SK-N-SH (cell line): ENCODE measurements at regions not wholly inside any gene's neighbourhood (a gene's known extent, or its start where the extent isn't known, plus 50 kb on each side); places are given as distances from the start of the nearest gene placed in this dataset.

Experiments
- CTCF ChIA-PET: fragments of 300-600, 350-600 bp; formaldehyde crosslinking; extraction: SDS; loops from one replicate; lab custom pipeline; 2021; lab: Yijun Ruan, JAX
- POLR2A ChIA-PET: fragments of 350-600 bp; sonication (Branson Sonifier 250); formaldehyde crosslinking; extraction: SDS; loops from one replicate; lab custom pipeline; 2020; ENCODE audit warnings: antibody characterized with exemption, inconsistent platforms; lab: Yijun Ruan, JAX
- DNase-seq: peaks from one replicate; pipeline ENCODE4 v3.0.0; 2012
- H2AFZ ChIP-seq: fragments of 200-600 bp; sonication (generic); 2 replicates; pipeline ENCODE4 v1.8.1; 2016; ENCODE audit warnings: antibody characterized with exemption, mild to moderate bottlenecking, low read depth
- H3F3A ChIP-seq: fragments of 200-600 bp; sonication (generic); replicated peaks from 2 replicates; pipeline ENCODE3; 2016; ENCODE audit warnings: antibody characterized with exemption, mild to moderate bottlenecking; ENCODE audit not compliant: insufficient read depth
- H3K27ac ChIP-seq, 2 experiments: fragments of 200-500 bp in 1 of 2; fragments of 200-600 bp in 1 of 2; sonication (Bioruptor generic) in 1 of 2; sonication (generic), shearing (Covaris generic) in 1 of 2; 2 replicates each; pipeline versions ENCODE4 v1.5.1 to v1.6.1; 2014 to 2016; ENCODE audit warnings: low read depth in 2 of 2, inconsistent platforms in 1 of 2, low read length in 1 of 2, mild to moderate bottlenecking in 1 of 2, mixed read lengths in 1 of 2
- H3K27me3 ChIP-seq: fragments of 200-600 bp; sonication (generic), shearing (Covaris generic); 2 replicates; pipeline ENCODE4 v1.6.1; 2016; ENCODE audit warnings: mixed run types; ENCODE audit not compliant: insufficient read depth
- H3K36me3 ChIP-seq, 2 experiments: fragments of 200-500 bp in 1 of 2; fragments of 200-600 bp in 1 of 2; sonication (Bioruptor generic) in 1 of 2; sonication (generic) in 1 of 2; replicated peaks in 1 of 2; 2 replicates each; pipeline versions ENCODE3 to v1.5.1; 2014 to 2016; ENCODE audit warnings: low read length in 1 of 2, mild to moderate bottlenecking in 1 of 2; ENCODE audit not compliant: insufficient read depth in 2 of 2, control insufficient read depth in 1 of 2
- H3K4me1 ChIP-seq, 2 experiments: fragments of 200-500 bp in 1 of 2; fragments of 200-600 bp in 1 of 2; sonication (Bioruptor generic) in 1 of 2; sonication (generic), shearing (Covaris generic) in 1 of 2; 2 replicates each; pipeline versions ENCODE4 v1.5.1 to v1.6.1; 2014 to 2016; ENCODE audit warnings: low read depth in 1 of 2, low read length in 1 of 2, mixed run types in 1 of 2; ENCODE audit not compliant: insufficient read depth in 2 of 2, control insufficient read depth in 1 of 2
- H3K4me2 ChIP-seq: fragments of 200-600 bp; sonication (generic), shearing (Covaris generic); 2 replicates; pipeline ENCODE4 v1.6.1; 2017; ENCODE audit warnings: mixed run types
- H3K4me3 ChIP-seq, 2 experiments: fragments of 200-500 bp in 1 of 2; fragments of 200-600 bp in 1 of 2; sonication (Bioruptor generic) in 1 of 2; sonication (generic), shearing (Covaris generic) in 1 of 2; 2 replicates each; pipeline versions ENCODE4 v1.5.1 to v1.8.1; 2014 to 2016; ENCODE audit warnings: low read depth in 2 of 2, inconsistent platforms in 1 of 2, low read length in 1 of 2, mild to moderate bottlenecking in 1 of 2, mixed read lengths in 1 of 2, moderate library complexity in 1 of 2
- H3K79me2 ChIP-seq: fragments of 200-600 bp; sonication (generic); 2 replicates; pipeline ENCODE4 v1.8.1; 2017; ENCODE audit warnings: mild to moderate bottlenecking; ENCODE audit not compliant: insufficient read depth
- H3K9ac ChIP-seq: fragments of 200-600 bp; sonication (generic); 2 replicates; pipeline ENCODE4 v1.6.1; 2017; ENCODE audit warnings: mixed run types
- H3K9me2 ChIP-seq: fragments of 200-600 bp; sonication (generic); 2 replicates; pipeline ENCODE4 v1.6.1; 2017; ENCODE audit warnings: mixed run types
- H3K9me3 ChIP-seq: fragments of 200-600 bp; sonication (generic); 2 replicates; pipeline ENCODE4 v1.6.1; 2017; ENCODE audit warnings: mixed run types, mild to moderate bottlenecking, moderate library complexity
- H4K20me1 ChIP-seq: fragments of 200-600 bp; sonication (generic); 2 replicates; pipeline ENCODE4 v1.6.1; 2017; ENCODE audit warnings: mild to moderate bottlenecking, mixed run types; ENCODE audit not compliant: insufficient read depth
- CHD2 ChIP-seq: fragments of 150-350 bp; IDR thresholded peaks from 2 replicates; pipeline ENCODE4 v1.6.1; 2018; ENCODE audit warnings: low read length; ENCODE audit not compliant: partially characterized antibody
- ELF1 ChIP-seq: IDR thresholded peaks from 2 replicates; pipeline ENCODE4 v1.4.0; 2012
- EP300 ChIP-seq, 2 experiments: IDR thresholded peaks; 2 replicates each; pipeline versions ENCODE4 v1.4.0 to v1.6.1; 2012; ENCODE audit warnings: borderline replicate concordance in 1 of 2, low read depth in 1 of 2, low read length in 1 of 2
- EZH2phosphoT487 ChIP-seq: fragments of 200-600 bp; sonication (generic); IDR thresholded peaks from 2 replicates; pipeline ENCODE4 v1.6.1; 2017; ENCODE audit warnings: low read depth, mixed run types, mild to moderate bottlenecking, antibody characterized with exemption, moderate library complexity, borderline replicate concordance
- FOSL2 ChIP-seq: IDR thresholded peaks from 2 replicates; pipeline ENCODE4 v1.4.0; 2012; ENCODE audit warnings: low read depth, mild to moderate bottlenecking, moderate library complexity, borderline replicate concordance
- FOXJ3 ChIP-seq: sonication (generic); formaldehyde crosslinking; IDR thresholded peaks from 2 replicates; pipeline ENCODE4 v1.5.1; 2020; ENCODE audit warnings: mild to moderate bottlenecking, missing genetic modification reagents
- GATA2 ChIP-seq: sonication (generic); formaldehyde crosslinking; IDR thresholded peaks from 2 replicates; pipeline ENCODE4 v1.5.0; 2020; ENCODE audit warnings: mild to moderate bottlenecking, missing genetic modification reagents
- MEF2A ChIP-seq: IDR thresholded peaks from 2 replicates; pipeline ENCODE4 v1.4.0; 2012; ENCODE audit warnings: low read depth, borderline replicate concordance
- NFIC ChIP-seq: IDR thresholded peaks from 2 replicates; pipeline ENCODE4 v1.4.0; 2012; ENCODE audit warnings: borderline replicate concordance
- NRF1 ChIP-seq: IDR thresholded peaks from 2 replicates; pipeline ENCODE4 v1.6.1; 2012; ENCODE audit warnings: low read depth, mild to moderate bottlenecking, low read length
- RAD21 ChIP-seq: IDR thresholded peaks from 2 replicates; pipeline ENCODE4 v1.6.1; 2012; ENCODE audit warnings: mild to moderate bottlenecking, low read length
- RXRA ChIP-seq: IDR thresholded peaks from 2 replicates; pipeline ENCODE4 v1.4.0; 2012; ENCODE audit warnings: low read depth, mild to moderate bottlenecking, borderline replicate concordance
- SIN3A ChIP-seq: IDR thresholded peaks from 2 replicates; pipeline ENCODE4 v1.6.1; 2012; ENCODE audit warnings: low read depth, mild to moderate bottlenecking, low read length, moderate library complexity, borderline replicate concordance
- SMC3 ChIP-seq: IDR thresholded peaks from 2 replicates; pipeline ENCODE4 v1.6.1; 2012; ENCODE audit warnings: low read depth, low read length, improper control_type of control experiment
- TEAD4 ChIP-seq: IDR thresholded peaks from 2 replicates; pipeline ENCODE4 v1.4.0; 2012; ENCODE audit warnings: mild to moderate bottlenecking, borderline replicate concordance; ENCODE audit not compliant: insufficient read depth
- WGBS: methylation state at CpG from one replicate; pipeline ENCODE4 v1.1.6; 2017; ENCODE audit warnings: low lambda C conversion rate; 5-methylcytosine and 5-hydroxymethylcytosine counted together
- TF ChIP-seq, protein P1 (sequence below): fragments of 150-350 bp; IDR thresholded peaks from 2 replicates; pipeline ENCODE4 v1.6.1; 2017; ENCODE audit warnings: antibody characterized with exemption, low read length, low read depth, borderline replicate concordance

DNA sequence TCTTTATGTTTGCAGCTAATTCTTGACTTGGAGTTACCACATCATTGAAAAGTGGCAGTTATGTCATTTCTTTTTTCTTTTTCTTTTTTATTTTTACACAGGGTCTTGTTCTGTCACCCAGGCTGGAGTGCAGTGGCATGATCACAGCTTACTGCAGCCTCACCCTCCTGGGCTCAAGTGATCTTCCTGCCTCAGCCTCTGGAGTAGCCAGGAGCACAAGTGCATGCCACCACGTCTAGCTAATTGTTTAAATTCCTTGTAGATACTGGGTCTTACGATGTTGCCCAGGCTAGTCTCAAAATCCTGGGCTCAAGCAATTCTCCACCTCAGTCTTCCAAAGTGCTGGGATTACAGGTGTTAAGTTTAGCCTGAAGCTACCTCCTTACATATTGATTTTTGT, 52.1 kb upstream of the KANK4 start:
- Histone ChIP-seq H3K9me3 (no peaks in the 10 kb centered on the region), H3K79me2 (no peaks in the 10 kb centered on the region), H3K27ac (no peak overlapping the region), H2AFZ (no peak overlapping the region), H3K9ac (no peak overlapping the region), H3K4me2 (no peak overlapping the region), H4K20me1 (no peaks in the 10 kb centered on the region), H3K36me3 (no peaks in the 10 kb centered on the region), H3K9me2 (no peaks in the 10 kb centered on the region), H3K4me3 (no peak overlapping the region), H3K4me1 (peaks cover 0 to 3% of the 10 kb centered on the region in 2 experiments; a peak in 1 of 4 replicates), H3F3A (no peaks in the 10 kb centered on the region), H3K27me3 (no peaks in the 10 kb centered on the region)
- ChIA-PET POLR2A (no interaction called here), CTCF (interaction anchor here (1.4 kb wide), 1 partner anchor 20 kb away, joined by 3 read pairs; no protein-coding TSS in a partner anchor)
- no peak for TF ChIP-seq FOSL2
- no peak for TF ChIP-seq MEF2A
- TF ChIP-seq EP300 (IDR thresholded peaks at IDR 0.05; ENCODE audit: borderline replicate concordance in 1 of 2, low read depth in 1 of 2, low read length in 1 of 2), result no peak
- TF ChIP-seq RXRA, result no peak
- TF ChIP-seq, protein P1, sequence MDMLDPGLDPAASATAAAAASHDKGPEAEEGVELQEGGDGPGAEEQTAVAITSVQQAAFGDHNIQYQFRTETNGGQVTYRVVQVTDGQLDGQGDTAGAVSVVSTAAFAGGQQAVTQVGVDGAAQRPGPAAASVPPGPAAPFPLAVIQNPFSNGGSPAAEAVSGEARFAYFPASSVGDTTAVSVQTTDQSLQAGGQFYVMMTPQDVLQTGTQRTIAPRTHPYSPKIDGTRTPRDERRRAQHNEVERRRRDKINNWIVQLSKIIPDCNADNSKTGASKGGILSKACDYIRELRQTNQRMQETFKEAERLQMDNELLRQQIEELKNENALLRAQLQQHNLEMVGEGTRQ, result no peak
- TF ChIP-seq SMC3, result no peak
- no peak for TF ChIP-seq ELF1
- no peak for TF ChIP-seq SIN3A
- no peak for DNase-seq
- WGBS, result 59% methylated on average over 2 of the region's 2 CpGs

- no peaks in the 10 kb centered on the region for H3K9me3 ChIP-seq
- H3K79me2 ChIP-seq, result no peaks in the 10 kb centered on the region
- no peak overlapping the region for H3K4me2 ChIP-seq
- no peaks in the 10 kb centered on the region for H3K27me3 ChIP-seq
- H3K9ac ChIP-seq, result no peak overlapping the region
- H3F3A ChIP-seq, result no peaks in the 10 kb centered on the region
- H4K20me1 ChIP-seq, result no peaks in the 10 kb centered on the region
- CTCF ChIA-PET, result no interaction called here
- no peak overlapping the region for H3K4me3 ChIP-seq
- peaks cover 0 to 6% of the 10 kb centered on the region in 2 experiments; a peak in 1 of 4 replicates for H3K4me1 ChIP-seq
- no peak overlapping the region for H2AFZ ChIP-seq
- no peak overlapping the region for H3K27ac ChIP-seq
- WGBS, result 83% methylated on average over 5 of the region's 5 CpGs
- POLR2A ChIA-PET, result no interaction called here
- TF ChIP-seq FOXJ3 (no peak), TEAD4 (no peak), NFIC (no peak), NRF1 (no peak), EZH2phosphoT487 (no peak), FOSL2 (no peak), GATA2 (CRISPR knock-in tag) (no peak), CHD2 (no peak), RAD21 (no peak)
- H3K9me2 ChIP-seq, result no peaks in the 10 kb centered on the region
- no peaks in the 10 kb centered on the region for H3K36me3 ChIP-seq
- DNase-seq, result no peak
These were observed 54.0 kb upstream of the KANK4 start for GRCh38 chr1:62373221-62373620.
